Right lobe of liver (tissue), 6 donors: ENCODE measurements at regions not wholly inside any gene's neighbourhood (a gene's known extent, or its start where the extent isn't known, plus 50 kb on each side); places are given as distances from the start of the nearest gene placed in this dataset.
"Not testable (repeated sequence)": the region's sequence is repeated elsewhere in the genome, so short reads cannot be mapped to it uniquely, and the experiment has no call there.

Experiments used
- ATAC-seq, 4 donors: fragments of 200-7000 bp; cut with Tn5 transposase; one replicate each; pipeline ENCODE4 v1.9.1; 2020; ENCODE audit warnings: mild to moderate bottlenecking in 4 of 4, moderate library complexity in 4 of 4
- DNase-seq, 3 donors: peaks; one replicate each; pipeline ENCODE4 v3.0.0-alpha.2; 2020
- H3K27ac ChIP-seq, 3 donors: fragments of 200-600 bp; one replicate each; pipeline ENCODE4 v1.8.0; 2022
- H3K27me3 ChIP-seq, 2 donors: fragments of 200-600 bp; one replicate each; pipeline ENCODE4 v1.8.0; 2022
- H3K36me3 ChIP-seq, 4 donors: fragments of 200-600 bp; sonication (generic) in 1 of 4; one replicate each; pipeline versions ENCODE4 v1.5.1 to v1.8.0; 2017 to 2022; ENCODE audit warnings: control low read depth in 1 of 4
- H3K4me1 ChIP-seq, 4 donors: fragments of 200-600 bp; sonication (generic) in 1 of 4; one replicate each; pipeline versions ENCODE4 v1.5.1 to v1.8.0; 2017 to 2022; ENCODE audit warnings: control low read depth in 1 of 4
- H3K4me3 ChIP-seq, 3 donors: fragments of 200-600 bp; one replicate each; pipeline ENCODE4 v1.8.0; 2022
- H3K9me3 ChIP-seq, 4 donors: fragments of 200-600 bp; sonication (generic) in 1 of 4; one replicate each; pipeline versions ENCODE4 v1.5.1 to v1.8.0; 2017 to 2022; ENCODE audit warnings: control low read depth in 1 of 4
- CTCF ChIP-seq, 4 donors: fragments of 200-600 bp in 3 of 4; fragments of 450-650 bp in 1 of 4; IDR thresholded peaks; one replicate each; pipeline versions ENCODE4 v1.5.1 to v1.8.0; 2016 to 2022; ENCODE audit warnings: antibody characterized with exemption in 4 of 4, mild to moderate bottlenecking in 2 of 4
- POLR2A ChIP-seq: fragments of 450-650 bp; IDR thresholded peaks from one replicate; pipeline ENCODE4 v1.6.1; 2017; ENCODE audit warnings: antibody characterized with exemption, mild to moderate bottlenecking
- WGBS: methylation state at CpG from one replicate; pipeline ENCODE4 v1.1.6; 2018; ENCODE audit warnings: low coverage, low lambda C conversion rate; ENCODE audit not compliant: insufficient coverage; ENCODE audit errors: missing lambda C conversion rate; 5-methylcytosine and 5-hydroxymethylcytosine counted together
- intact Hi-C, 2 donors: fragments of 100-400 bp; cut with DNase I; formaldehyde crosslinking; loops; one replicate each; pipeline versions ENCODE4 v1.11.2 to v1.14.1; 2022
- donor health status: DM: no; HTN: yes; CAD: no.
- donor health status: DM: no; HTN: no; CAD: no.
- donor health status: DM: no; HTN: no; CAD: no.
- donor health status: DM: no; HTN: yes; CAD: no.
- donor health status: DM: no; HTN: yes; CAD: no.

GRCh38 chr7:50915621-50916020, 132.9 kb upstream of the GRB10 start:
- ATAC-seq (no peak), DNase-seq (no peak)
- no peaks in the 10 kb centered on the region for H3K36me3 ChIP-seq
- TF ChIP-seq CTCF (IDR thresholded peaks at IDR 0.05), result no peak
- no peak for TF ChIP-seq POLR2A
- WGBS, result 56% methylated on average over 4 of the region's 5 CpGs
- H3K27me3 ChIP-seq, result no peaks in the 10 kb centered on the region
- intact Hi-C loops, result no loop called here
- no peaks in the 10 kb centered on the region for H3K4me1 ChIP-seq
- no peak overlapping the region for H3K4me3 ChIP-seq
- H3K27ac ChIP-seq, result no peak overlapping the region
- H3K9me3 ChIP-seq, result no peaks in the 10 kb centered on the region

GRCh38 chr7:50914460-50914859, 131.8 kb upstream of the GRB10 start:
- WGBS, result 38% methylated on average over 3 of the region's 3 CpGs
- ATAC-seq, result peak in 1 of 4 donors; percentile 35
- intact Hi-C loops, result no loop called here

GRCh38 chr7:50908628-50909290, 126.1 kb upstream of the GRB10 start:
- Histone ChIP-seq H3K9me3 (no peaks in the 10 kb centered on the region), H3K4me3 (no peak overlapping the region), H3K4me1 (no peaks in the 10 kb centered on the region), H3K27ac (no peak overlapping the region), H3K27me3 (no peaks in the 10 kb centered on the region), H3K36me3 (no peaks in the 10 kb centered on the region)
- TF ChIP-seq CTCF (IDR thresholded peaks at IDR 0.05), result no peak
- DNase-seq (no peak), ATAC-seq (no peak)
- 17% methylated on average over 2 of the region's 2 CpGs for WGBS
- intact Hi-C loops, result no loop called here

More at GRCh38 chr7:50914460-50914859, 131.8 kb upstream of the GRB10 start:
- no peak for DNase-seq
- no peak overlapping the region for H3K27ac ChIP-seq
- no peaks in the 10 kb centered on the region for H3K4me1 ChIP-seq
- H3K27me3 ChIP-seq, result no peaks in the 10 kb centered on the region
- TF ChIP-seq CTCF (IDR thresholded peaks at IDR 0.05) (no peak), POLR2A (no peak)
- H3K36me3 ChIP-seq, result no peaks in the 10 kb centered on the region
- H3K4me3 ChIP-seq, result no peak overlapping the region
- H3K9me3 ChIP-seq, result no peaks in the 10 kb centered on the region

- not testable (repeated sequence) for ATAC-seq, H3K4me3 ChIP-seq
Measured at GRCh38 chr7:50898604-50899477, 116.1 kb upstream of the GRB10 start.

GRCh38 chr7:50887061-50887460, 104.4 kb upstream of the GRB10 start:
- WGBS, result 67% methylated on average over 4 of the region's 6 CpGs
- H3K27ac ChIP-seq, H3K27me3 ChIP-seq, intact Hi-C loops, H3K4me1 ChIP-seq, H3K36me3 ChIP-seq, H3K9me3 ChIP-seq, ATAC-seq, H3K4me3 ChIP-seq, DNase-seq: not testable (repeated sequence)

More at GRCh38 chr7:50898604-50899477, 116.1 kb upstream of the GRB10 start:
- H3K9me3 ChIP-seq, H3K4me1 ChIP-seq, DNase-seq, H3K36me3 ChIP-seq, H3K27ac ChIP-seq, intact Hi-C loops, H3K27me3 ChIP-seq: not testable (repeated sequence)
- WGBS, result 83% methylated on average over 6 of the region's 31 CpGs
